Mucosa of rectum (tissue), 2 donors: ENCODE measurements at regions not wholly inside any gene's neighbourhood (a gene's known extent, or its start where the extent isn't known, plus 50 kb on each side); places are given as distances from the start of the nearest gene placed in this dataset.

Experiments used
- H3K27ac ChIP-seq, 2 donors: one replicate each; pipeline ENCODE4 v1.7.0; 2013; ENCODE audit warnings: inconsistent platforms in 2 of 2, low read depth in 2 of 2, low read length in 2 of 2
- H3K27me3 ChIP-seq, 2 donors: one replicate each; pipeline ENCODE4 v1.7.0; 2013; ENCODE audit warnings: low read length in 2 of 2; ENCODE audit not compliant: control insufficient read depth in 2 of 2, insufficient read depth in 2 of 2
- H3K36me3 ChIP-seq, 2 donors: one replicate each; pipeline ENCODE4 v1.7.0; 2013; ENCODE audit warnings: low read length in 2 of 2; ENCODE audit not compliant: control insufficient read depth in 2 of 2, insufficient read depth in 2 of 2
- H3K4me1 ChIP-seq, 2 donors: one replicate each; pipeline ENCODE4 v1.7.0; 2013; ENCODE audit warnings: low read length in 2 of 2, mild to moderate bottlenecking in 1 of 2; ENCODE audit not compliant: control insufficient read depth in 2 of 2, insufficient read depth in 2 of 2
- H3K4me3 ChIP-seq, 2 donors: one replicate each; pipeline ENCODE4 v1.7.0; 2013; ENCODE audit warnings: low read length in 2 of 2
- H3K9ac ChIP-seq, 2 donors: one replicate each; pipeline ENCODE4 v1.7.0; 2013; ENCODE audit warnings: low read length in 2 of 2, low read depth in 1 of 2, mild to moderate bottlenecking in 1 of 2
- H3K9me3 ChIP-seq, 2 donors: one replicate each; pipeline ENCODE4 v1.7.0; 2013; ENCODE audit warnings: low read length in 2 of 2; ENCODE audit not compliant: control insufficient read depth in 2 of 2
- donor health status: healthy.
- donor health status: Normal muscosa, but diverticular disease.

DNA sequence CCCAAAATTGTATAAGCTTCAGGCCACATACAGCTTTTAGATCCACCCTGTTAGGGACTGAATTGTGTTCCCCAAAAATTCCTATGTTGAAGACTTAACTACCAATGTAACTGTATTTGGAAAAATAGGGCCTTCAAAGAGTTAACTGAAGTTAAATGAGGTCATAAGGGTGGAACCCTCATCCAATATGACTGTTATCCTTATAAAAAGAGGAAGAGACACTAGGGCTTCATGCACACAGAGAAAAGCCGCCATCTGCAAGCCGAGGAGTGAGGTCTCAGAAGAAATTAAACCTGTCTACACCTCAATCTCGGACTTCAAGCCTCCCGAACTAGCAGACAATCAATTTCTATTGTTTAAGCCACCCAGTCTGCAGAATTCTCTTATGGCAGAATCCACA lies 317.9 kb upstream of the NFE2L3 start:
- H3K4me3 ChIP-seq, result no peak overlapping the region
- no peaks in the 10 kb centered on the region for H3K36me3 ChIP-seq
- H3K9ac ChIP-seq, result no peak overlapping the region
- H3K9me3 ChIP-seq, result no peaks in the 10 kb centered on the region
- H3K27ac ChIP-seq, result no peak overlapping the region
- H3K27me3 ChIP-seq, result no peaks in the 10 kb centered on the region
- no peaks in the 10 kb centered on the region for H3K4me1 ChIP-seq

DNA sequence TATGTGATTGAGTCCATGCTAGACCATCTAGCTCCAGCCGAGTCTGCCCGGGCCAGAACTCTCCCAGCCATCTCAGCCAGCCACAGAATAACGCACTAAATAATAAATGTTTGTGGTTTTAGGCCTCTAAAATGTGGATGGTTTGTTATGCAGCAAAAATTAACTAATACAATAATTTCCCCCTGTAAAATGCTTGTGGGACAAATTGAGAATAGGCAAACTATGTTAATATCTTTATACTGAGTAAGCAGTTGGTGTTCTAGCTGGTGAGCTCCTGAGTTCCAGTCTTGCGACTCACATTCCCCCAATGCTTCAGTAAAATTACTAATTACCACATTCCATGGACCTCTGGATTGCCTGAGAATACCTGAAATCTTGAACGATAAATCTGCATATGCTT lies 316.8 kb upstream of the NFE2L3 start:
- no peaks in the 10 kb centered on the region for H3K36me3 ChIP-seq
- H3K27me3 ChIP-seq, result no peaks in the 10 kb centered on the region
- H3K27ac ChIP-seq, result no peak overlapping the region
- H3K4me3 ChIP-seq, result no peak overlapping the region
- no peak overlapping the region for H3K9ac ChIP-seq
- H3K4me1 ChIP-seq, result no peaks in the 10 kb centered on the region
- H3K9me3 ChIP-seq, result no peaks in the 10 kb centered on the region

DNA sequence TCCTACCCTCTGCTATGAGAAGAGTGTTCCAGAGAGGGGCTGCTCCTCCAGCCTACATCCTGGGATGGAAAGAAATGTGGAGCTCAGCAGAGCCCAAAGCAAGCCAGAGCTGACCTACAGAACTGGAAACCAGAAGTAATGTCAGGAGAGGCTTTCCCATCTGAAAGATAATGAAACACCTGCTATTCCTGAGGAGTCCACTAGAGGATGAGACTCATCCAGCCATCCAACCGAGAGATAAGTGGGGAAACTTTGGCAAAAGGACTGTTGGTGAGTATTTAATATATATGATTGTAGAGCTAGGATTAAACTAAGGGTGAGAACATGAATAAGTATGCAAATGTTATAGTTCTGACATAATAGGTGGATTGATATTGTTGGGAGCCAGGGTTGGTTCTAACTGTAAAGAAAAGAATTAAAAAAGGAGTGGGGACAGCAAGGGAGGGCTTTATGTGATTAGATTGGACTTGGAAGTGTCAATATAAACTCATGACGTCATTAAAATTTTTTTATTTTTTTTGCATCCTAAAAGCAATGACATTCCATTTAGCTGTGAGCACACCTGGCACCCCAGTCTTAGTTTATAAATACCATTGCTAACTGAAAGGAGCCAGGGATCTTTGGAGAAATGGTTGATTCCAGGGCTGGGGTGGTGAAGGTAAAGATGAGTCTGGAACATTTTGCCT lies 312.8 kb upstream of the NFE2L3 start:
- H3K27me3 ChIP-seq, result no peaks in the 10 kb centered on the region
- H3K4me3 ChIP-seq, result no peak overlapping the region
- no peak overlapping the region for H3K9ac ChIP-seq
- no peaks in the 10 kb centered on the region for H3K36me3 ChIP-seq
- H3K4me1 ChIP-seq, result no peaks in the 10 kb centered on the region
- no peak overlapping the region for H3K27ac ChIP-seq
- H3K9me3 ChIP-seq, result no peaks in the 10 kb centered on the region

DNA sequence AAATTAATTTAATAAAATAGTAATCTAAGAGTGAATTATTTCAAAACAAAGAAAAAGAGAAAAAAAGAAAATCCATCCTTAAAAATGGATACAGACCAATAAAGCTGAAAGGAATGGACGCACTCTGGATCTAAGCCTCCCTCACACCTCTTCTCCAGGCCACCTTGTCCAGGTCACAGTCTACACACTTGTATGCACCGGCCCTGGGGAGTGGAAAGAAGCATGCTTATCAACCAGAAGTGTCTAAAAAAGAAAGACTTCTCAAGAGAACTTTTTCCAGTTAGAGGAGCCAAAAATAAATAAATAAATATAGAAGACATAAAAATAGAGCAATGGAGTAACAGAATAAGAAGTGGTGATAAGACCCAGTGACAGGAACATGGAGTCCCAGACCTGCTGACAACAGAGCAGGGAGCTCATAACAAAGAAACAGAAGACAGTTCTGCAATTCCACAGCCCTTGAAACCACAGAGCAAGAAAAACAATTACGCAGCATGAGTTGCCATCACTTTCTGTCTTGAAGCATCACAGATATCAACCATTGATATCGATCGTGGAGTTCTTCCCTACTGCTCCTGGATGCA lies 311.7 kb upstream of the NFE2L3 start:
- Histone ChIP-seq H3K4me1 (no peaks in the 10 kb centered on the region), H3K9me3 (no peaks in the 10 kb centered on the region), H3K36me3 (no peaks in the 10 kb centered on the region), H3K27ac (no peak overlapping the region), H3K9ac (no peak overlapping the region), H3K4me3 (no peak overlapping the region), H3K27me3 (no peaks in the 10 kb centered on the region)

DNA sequence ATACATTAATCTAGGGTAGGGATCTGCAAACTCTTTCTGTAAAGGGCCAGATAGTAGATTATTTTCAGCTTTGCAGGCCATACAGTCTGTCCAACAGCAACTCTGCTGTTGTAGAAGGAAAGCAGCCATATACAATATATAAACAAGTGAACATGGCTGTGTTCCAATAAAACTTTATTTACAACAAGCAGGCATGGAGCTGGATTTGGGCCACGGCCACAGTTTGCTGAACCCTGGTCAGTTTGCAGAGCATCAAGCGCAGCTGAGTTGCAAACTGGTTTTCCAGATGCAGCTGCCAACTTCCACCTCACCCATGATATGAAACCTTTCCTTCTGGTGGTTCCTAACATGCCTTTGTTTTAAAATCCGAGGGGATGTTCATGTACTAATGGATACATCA lies 310.4 kb upstream of the NFE2L3 start:
- H3K9ac ChIP-seq, result no peak overlapping the region
- H3K27me3 ChIP-seq, result no peaks in the 10 kb centered on the region
- no peak overlapping the region for H3K4me3 ChIP-seq
- no peaks in the 10 kb centered on the region for H3K9me3 ChIP-seq
- H3K36me3 ChIP-seq, result no peaks in the 10 kb centered on the region
- no peaks in the 10 kb centered on the region for H3K4me1 ChIP-seq
- H3K27ac ChIP-seq, result no peak overlapping the region

DNA sequence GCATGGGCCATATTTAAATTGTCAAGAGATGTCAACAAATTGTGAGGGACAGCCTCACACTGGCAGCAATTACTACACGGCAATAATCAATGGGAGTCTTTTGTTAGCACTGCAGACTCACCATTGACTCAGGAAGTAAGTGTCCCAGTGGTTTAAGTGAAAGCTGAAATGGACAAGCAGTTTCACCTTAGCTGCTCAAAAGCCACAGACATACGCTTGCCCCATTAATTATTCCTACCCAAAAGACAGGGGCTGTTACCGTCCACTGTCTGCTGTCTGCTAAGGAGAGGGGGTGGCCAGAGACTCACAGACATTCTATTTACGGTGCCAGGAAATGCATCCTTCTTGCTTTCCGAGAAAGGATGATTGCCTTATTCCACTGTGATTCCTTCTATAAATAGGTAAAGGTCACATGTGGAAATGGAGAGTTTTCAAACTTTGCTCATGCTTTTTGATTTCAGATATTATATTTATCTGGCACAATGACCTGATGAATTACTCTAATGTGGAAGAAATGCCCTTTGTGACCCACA lies 309.7 kb upstream of the NFE2L3 start:
- H3K27ac ChIP-seq, result no peak overlapping the region
- H3K4me3 ChIP-seq, result no peak overlapping the region
- H3K27me3 ChIP-seq, result no peaks in the 10 kb centered on the region
- no peak overlapping the region for H3K9ac ChIP-seq
- no peaks in the 10 kb centered on the region for H3K36me3 ChIP-seq
- no peaks in the 10 kb centered on the region for H3K9me3 ChIP-seq
- H3K4me1 ChIP-seq, result no peaks in the 10 kb centered on the region

DNA sequence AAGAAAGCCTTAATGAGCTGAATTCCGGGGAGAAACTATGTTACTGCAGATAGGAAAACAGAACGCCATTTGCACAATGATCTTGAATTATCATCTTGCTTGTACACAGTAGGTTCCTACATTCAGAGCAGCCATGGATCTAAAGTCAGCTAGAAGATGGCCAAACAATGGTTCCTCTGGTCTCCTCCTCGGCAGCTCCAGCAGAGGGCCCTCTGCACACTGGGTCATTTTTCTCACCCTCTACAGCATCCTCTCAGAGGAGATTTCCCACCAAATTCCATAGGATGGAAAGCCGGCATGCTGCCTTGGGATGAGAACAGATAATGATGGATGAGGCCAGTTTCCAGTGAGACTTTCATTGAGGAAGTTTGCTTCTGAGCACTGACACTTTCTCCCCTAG lies 308.5 kb upstream of the NFE2L3 start:
- Histone ChIP-seq H3K4me3 (no peak overlapping the region), H3K27me3 (no peaks in the 10 kb centered on the region), H3K9ac (no peak overlapping the region), H3K36me3 (no peaks in the 10 kb centered on the region), H3K9me3 (no peaks in the 10 kb centered on the region), H3K4me1 (no peaks in the 10 kb centered on the region), H3K27ac (no peak overlapping the region)

DNA sequence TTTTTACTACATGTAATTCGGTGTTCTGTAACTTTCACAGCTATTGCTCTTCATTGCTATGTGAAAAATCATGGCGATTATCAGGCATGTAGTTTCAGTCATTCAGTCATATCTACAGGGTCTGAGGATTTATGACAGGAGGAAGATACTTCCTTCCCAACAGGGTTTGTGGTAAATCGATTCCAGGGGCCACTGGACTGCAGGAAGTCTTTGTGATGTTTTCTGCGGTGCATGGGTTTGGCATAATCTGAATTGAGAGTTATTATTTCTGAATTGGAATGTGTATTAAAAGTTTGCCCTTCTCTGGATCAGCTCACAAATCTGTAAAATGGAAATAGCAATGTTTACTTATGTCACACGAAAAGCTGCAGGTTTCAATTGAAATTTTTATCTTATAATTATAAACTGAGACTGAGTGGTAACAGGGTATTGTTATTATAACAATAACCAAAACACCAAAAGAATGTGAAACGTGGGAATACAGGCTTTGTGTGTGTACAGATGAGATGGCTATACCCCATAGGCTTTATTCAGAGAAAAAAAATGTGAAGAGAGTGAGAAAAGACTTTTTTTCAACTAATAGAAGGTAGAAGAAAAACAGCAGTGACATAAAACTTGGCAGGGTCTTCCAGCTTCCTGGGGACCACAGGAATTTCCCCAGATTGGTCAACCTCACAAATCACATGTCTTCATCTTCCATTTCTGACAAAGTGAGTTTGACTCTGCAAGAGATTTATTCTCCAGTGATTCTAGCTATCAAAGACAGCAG lies 307.7 kb upstream of the NFE2L3 start:
- Histone ChIP-seq H3K9me3 (no peaks in the 10 kb centered on the region), H3K36me3 (no peaks in the 10 kb centered on the region), H3K27ac (no peak overlapping the region), H3K9ac (no peak overlapping the region), H3K4me3 (no peak overlapping the region), H3K4me1 (no peaks in the 10 kb centered on the region), H3K27me3 (no peaks in the 10 kb centered on the region)

DNA sequence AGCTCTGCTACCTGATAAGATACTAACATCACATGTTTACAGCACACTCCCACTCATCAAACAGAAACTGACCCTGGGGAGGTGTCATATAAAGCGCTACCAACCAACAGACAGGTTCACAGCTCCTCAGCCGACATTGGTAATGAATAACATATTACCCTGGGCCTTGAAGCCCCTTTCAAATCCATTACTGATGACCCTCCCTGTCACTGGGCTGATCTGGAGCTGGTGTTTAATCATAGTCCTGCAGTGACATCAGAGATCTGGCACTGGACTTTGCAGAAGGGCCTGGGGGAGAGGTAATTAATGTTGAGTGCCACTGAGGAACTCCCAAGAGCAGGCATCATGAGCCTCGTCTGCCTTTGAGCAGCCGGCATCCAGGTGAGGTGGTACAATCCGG lies 306.5 kb upstream of the NFE2L3 start:
- H3K27me3 ChIP-seq, result no peaks in the 10 kb centered on the region
- H3K36me3 ChIP-seq, result no peaks in the 10 kb centered on the region
- H3K9me3 ChIP-seq, result no peaks in the 10 kb centered on the region
- H3K9ac ChIP-seq, result no peak overlapping the region
- H3K4me1 ChIP-seq, result no peaks in the 10 kb centered on the region
- H3K27ac ChIP-seq, result no peak overlapping the region
- no peak overlapping the region for H3K4me3 ChIP-seq

DNA sequence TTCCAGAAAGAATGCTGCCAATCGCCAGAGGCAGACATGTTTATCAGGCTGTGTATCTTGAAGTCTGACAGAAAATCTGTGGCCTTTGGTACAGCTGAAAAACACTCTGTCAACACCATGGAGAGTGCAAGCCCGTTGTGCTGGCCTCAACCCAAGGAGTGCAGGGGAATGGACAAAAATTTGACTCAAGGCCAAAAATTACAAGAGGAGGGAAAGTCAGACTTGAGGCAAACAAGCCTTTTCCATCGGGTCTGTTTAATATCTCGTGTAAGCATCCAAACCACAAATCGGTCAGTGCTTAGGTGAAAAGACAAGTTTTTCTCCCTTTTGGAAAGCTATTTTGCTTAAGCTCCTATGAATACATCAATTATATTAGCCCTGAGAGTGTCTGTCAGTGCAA lies 305.3 kb upstream of the NFE2L3 start:
- H3K4me1 ChIP-seq, result peaks cover 9% of the 10 kb centered on the region in 2 donors
- H3K9me3 ChIP-seq, result no peaks in the 10 kb centered on the region
- peak overlapping the region; percentile 18 to 27 for H3K27ac ChIP-seq
- no peak overlapping the region for H3K9ac ChIP-seq
- H3K36me3 ChIP-seq, result no peaks in the 10 kb centered on the region
- no peak overlapping the region for H3K4me3 ChIP-seq
- H3K27me3 ChIP-seq, result no peaks in the 10 kb centered on the region
